Naive thymus-derived CD4-positive, alpha-beta T cell (primary cell): ENCODE measurements at regions not wholly inside any gene's neighbourhood (a gene's known extent, or its start where the extent isn't known, plus 50 kb on each side); places are given as distances from the start of the nearest gene placed in this dataset.

Experiments used
- ATAC-seq: fragments of 150-1000 bp; cut with Tn5 transposase; 2 replicates; pipeline ENCODE4 v1.10.0; 2021; ENCODE audit warnings: mild to moderate bottlenecking, moderate library complexity
- CTCF ChIA-PET: fragments of 350-600 bp; sonication (Branson Sonifier 250); formaldehyde crosslinking; loops from one replicate; lab custom pipeline; 2021; ENCODE audit warnings: antibody characterized with exemption; lab: Charles Lee
- POLR2A ChIA-PET: fragments of 350-600 bp; sonication (Branson Sonifier 250); formaldehyde crosslinking; loops from one replicate; lab custom pipeline; 2021; ENCODE audit warnings: antibody characterized with exemption, inconsistent platforms; lab: Charles Lee
- DNase-seq, 9 donors: peaks; one replicate each; pipeline versions ENCODE4 v3.0.0 to v3.0.0-alpha.2; 2020 to 2022; ENCODE audit warnings: mixed read lengths in 1 of 9
- H3K27ac ChIP-seq: one replicate; pipeline ENCODE4 v1.7.0; 2013; ENCODE audit warnings: mild to moderate bottlenecking, low read depth, low read length, moderate library complexity
- H3K27me3 ChIP-seq, 2 donors: one replicate each; pipeline ENCODE4 v1.7.0; 2013; ENCODE audit warnings: low read length in 2 of 2, mild to moderate bottlenecking in 2 of 2, moderate library complexity in 2 of 2; ENCODE audit not compliant: control insufficient read depth in 2 of 2, insufficient read depth in 2 of 2
- H3K36me3 ChIP-seq, 3 experiments: 1 replicate in 2 of 3; 2 replicates in 1 of 3; pipeline ENCODE4 v1.7.0; 2013; ENCODE audit warnings: low read length in 3 of 3, mild to moderate bottlenecking in 3 of 3, moderate library complexity in 1 of 3; ENCODE audit not compliant: insufficient read depth in 3 of 3, control insufficient read depth in 2 of 3
- H3K4me1 ChIP-seq, 2 donors: one replicate each; pipeline ENCODE4 v1.7.0; 2013; ENCODE audit warnings: low read length in 2 of 2, mild to moderate bottlenecking in 2 of 2, moderate library complexity in 1 of 2; ENCODE audit not compliant: control insufficient read depth in 2 of 2, insufficient read depth in 2 of 2
- H3K4me3 ChIP-seq: 2 replicates; pipeline ENCODE4 v1.7.0; 2013; ENCODE audit warnings: mild to moderate bottlenecking, low read length
- H3K9me3 ChIP-seq, 3 experiments: 1 replicate in 2 of 3; 2 replicates in 1 of 3; pipeline ENCODE4 v1.7.0; 2013; ENCODE audit warnings: low read length in 3 of 3; ENCODE audit not compliant: control insufficient read depth in 2 of 3
- H3K27ac Mint-ChIP-seq, 9 donors: one replicate each; pipeline ENCODE4 v1.8.0; 2020 to 2022; ENCODE audit warnings: mixed read lengths in 9 of 9, mild to moderate bottlenecking in 8 of 9, moderate library complexity in 5 of 9, inconsistent platforms in 2 of 9
- H3K27me3 Mint-ChIP-seq, 5 donors: one replicate each; pipeline ENCODE4 v1.8.0; 2021 to 2022; ENCODE audit warnings: mixed read lengths in 5 of 5, mild to moderate bottlenecking in 1 of 5
- H3K36me3 Mint-ChIP-seq, 5 donors: one replicate each; pipeline ENCODE4 v1.8.0; 2020 to 2022; ENCODE audit warnings: mixed read lengths in 5 of 5, mild to moderate bottlenecking in 3 of 5, inconsistent platforms in 1 of 5
- H3K4me1 Mint-ChIP-seq, 7 donors: one replicate each; pipeline ENCODE4 v1.8.0; 2020 to 2022; ENCODE audit warnings: mixed read lengths in 7 of 7, mild to moderate bottlenecking in 3 of 7, inconsistent platforms in 1 of 7
- H3K4me3 Mint-ChIP-seq, 10 donors: one replicate each; pipeline ENCODE4 v1.8.0; 2020 to 2022; ENCODE audit warnings: mild to moderate bottlenecking in 10 of 10, mixed read lengths in 10 of 10, moderate library complexity in 6 of 10, inconsistent platforms in 2 of 10
- H3K9me3 Mint-ChIP-seq, 11 donors: one replicate each; pipeline ENCODE4 v1.8.0; 2020 to 2022; ENCODE audit warnings: mixed read lengths in 11 of 11, mild to moderate bottlenecking in 4 of 11, inconsistent platforms in 1 of 11, moderate library complexity in 1 of 11
- intact Hi-C, 2 donors: fragments of 100-400 bp; cut with micrococcal nuclease; formaldehyde crosslinking; loops; one replicate each; pipeline ENCODE4 v1.15.1; 2023

GRCh38 chr1:29946057-29946456 lies 709.7 kb downstream of the PTPRU start:
- intact Hi-C loops: no loop called here
- H3K36me3 ChIP-seq: no peaks in the 10 kb centered on the region
- H3K4me1 ChIP-seq: no peaks in the 10 kb centered on the region
- ATAC-seq (no peak), DNase-seq (no peak)
- H3K36me3 Mint-ChIP-seq: no peaks in the 10 kb centered on the region
- no peaks in the 10 kb centered on the region for H3K27me3 ChIP-seq
- H3K27me3 Mint-ChIP-seq: peaks cover 5 to 48% (median 20%) of the 10 kb centered on the region in 5 donors
- H3K27ac Mint-ChIP-seq: no peak overlapping the region
- H3K4me3 Mint-ChIP-seq: no peak overlapping the region
- CTCF ChIA-PET: no interaction called here
- peaks cover 0 to 4% (median 0%) of the 10 kb centered on the region in 11 donors for H3K9me3 Mint-ChIP-seq
- peaks cover 0 to 5% (median 0%) of the 10 kb centered on the region in 7 donors for H3K4me1 Mint-ChIP-seq
- H3K27ac ChIP-seq: no peak overlapping the region
- POLR2A ChIA-PET: no interaction called here
- no peaks in the 10 kb centered on the region for H3K9me3 ChIP-seq
- no peak overlapping the region for H3K4me3 ChIP-seq

GRCh38 chr1:29945426-29945825 lies 709.1 kb downstream of the PTPRU start:
- intact Hi-C loops: no loop called here
- Mint-ChIP-seq H3K4me3 (no peak overlapping the region), H3K9me3 (peaks cover 0 to 4% (median 0%) of the 10 kb centered on the region in 11 donors), H3K27ac (no peak overlapping the region), H3K4me1 (peaks cover 0 to 5% (median 0%) of the 10 kb centered on the region in 7 donors), H3K27me3 (peaks cover 5 to 52% (median 20%) of the 10 kb centered on the region in 5 donors), H3K36me3 (no peaks in the 10 kb centered on the region)
- H3K9me3 ChIP-seq: no peaks in the 10 kb centered on the region
- DNase-seq (no peak), ATAC-seq (no peak)
- H3K36me3 ChIP-seq: no peaks in the 10 kb centered on the region
- CTCF ChIA-PET: no interaction called here
- H3K4me1 ChIP-seq: no peaks in the 10 kb centered on the region
- no peaks in the 10 kb centered on the region for H3K27me3 ChIP-seq
- POLR2A ChIA-PET: no interaction called here
- no peak overlapping the region for H3K4me3 ChIP-seq
- no peak overlapping the region for H3K27ac ChIP-seq

- H3K4me1 Mint-ChIP-seq: peaks cover 0 to 5% (median 0%) of the 10 kb centered on the region in 7 donors
- ChIA-PET CTCF (no interaction called here), POLR2A (no interaction called here)
- Histone ChIP-seq H3K4me1 (no peaks in the 10 kb centered on the region), H3K4me3 (no peak overlapping the region), H3K36me3 (no peaks in the 10 kb centered on the region), H3K27me3 (no peaks in the 10 kb centered on the region), H3K27ac (no peak overlapping the region), H3K9me3 (no peaks in the 10 kb centered on the region)
- intact Hi-C loops: no loop called here
- DNase-seq (no peak), ATAC-seq (no peak)
- no peak overlapping the region for H3K4me3 Mint-ChIP-seq
- H3K27me3 Mint-ChIP-seq: peaks cover 3 to 52% (median 20%) of the 10 kb centered on the region in 5 donors
- peaks cover 0 to 4% (median 0%) of the 10 kb centered on the region in 11 donors for H3K9me3 Mint-ChIP-seq
- no peak overlapping the region for H3K27ac Mint-ChIP-seq
- no peaks in the 10 kb centered on the region for H3K36me3 Mint-ChIP-seq
These were observed 708.1 kb downstream of the PTPRU start for GRCh38 chr1:29944253-29944905.

- Mint-ChIP-seq H3K4me3 (no peak overlapping the region), H3K36me3 (no peaks in the 10 kb centered on the region), H3K27me3 (peaks cover 3 to 46% (median 12%) of the 10 kb centered on the region in 5 donors), H3K4me1 (no peaks in the 10 kb centered on the region), H3K27ac (no peak overlapping the region), H3K9me3 (peaks cover 0 to 2% (median 0%) of the 10 kb centered on the region in 11 donors)
- no peak for ATAC-seq
- H3K9me3 ChIP-seq: no peaks in the 10 kb centered on the region
- CTCF ChIA-PET: no interaction called here
- intact Hi-C loops: no loop called here
- POLR2A ChIA-PET: no interaction called here
- no peaks in the 10 kb centered on the region for H3K27me3 ChIP-seq
- H3K4me3 ChIP-seq: no peak overlapping the region
- H3K36me3 ChIP-seq: no peaks in the 10 kb centered on the region
- DNase-seq: no peak
- H3K4me1 ChIP-seq: no peaks in the 10 kb centered on the region
- H3K27ac ChIP-seq: no peak overlapping the region
These were observed 706.7 kb downstream of the PTPRU start for GRCh38 chr1:29943034-29943433.

GRCh38 chr1:29939079-29939478 lies 702.8 kb downstream of the PTPRU start:
- Histone ChIP-seq H3K4me3 (no peak overlapping the region), H3K36me3 (no peaks in the 10 kb centered on the region), H3K27me3 (no peaks in the 10 kb centered on the region), H3K9me3 (no peaks in the 10 kb centered on the region), H3K27ac (no peak overlapping the region), H3K4me1 (no peaks in the 10 kb centered on the region)
- H3K4me1 Mint-ChIP-seq: no peaks in the 10 kb centered on the region
- H3K27me3 Mint-ChIP-seq: peaks cover 0 to 20% (median 3%) of the 10 kb centered on the region in 5 donors
- no peaks in the 10 kb centered on the region for H3K36me3 Mint-ChIP-seq
- intact Hi-C loops: no loop called here
- DNase-seq: no peak
- ChIA-PET POLR2A (no interaction called here), CTCF (no interaction called here)
- no peak overlapping the region for H3K4me3 Mint-ChIP-seq
- no peak for ATAC-seq
- H3K27ac Mint-ChIP-seq: no peak overlapping the region
- peaks cover 0 to 2% (median 0%) of the 10 kb centered on the region in 11 donors for H3K9me3 Mint-ChIP-seq

GRCh38 chr1:29937356-29937755 lies 701.0 kb downstream of the PTPRU start:
- CTCF ChIA-PET: no interaction called here
- H3K4me3 Mint-ChIP-seq: no peak overlapping the region
- Histone ChIP-seq H3K27ac (no peak overlapping the region), H3K27me3 (no peaks in the 10 kb centered on the region), H3K9me3 (no peaks in the 10 kb centered on the region), H3K4me3 (no peak overlapping the region), H3K36me3 (no peaks in the 10 kb centered on the region), H3K4me1 (no peaks in the 10 kb centered on the region)
- intact Hi-C loops: no loop called here
- H3K9me3 Mint-ChIP-seq: no peaks in the 10 kb centered on the region
- POLR2A ChIA-PET: no interaction called here
- no peaks in the 10 kb centered on the region for H3K36me3 Mint-ChIP-seq
- H3K4me1 Mint-ChIP-seq: no peaks in the 10 kb centered on the region
- no peak for DNase-seq
- H3K27me3 Mint-ChIP-seq: peaks cover 2 to 23% (median 6%) of the 10 kb centered on the region in 5 donors
- no peak for ATAC-seq
- no peak overlapping the region for H3K27ac Mint-ChIP-seq

- POLR2A ChIA-PET: no interaction called here
- H3K9me3 ChIP-seq: no peaks in the 10 kb centered on the region
- H3K4me1 ChIP-seq: no peaks in the 10 kb centered on the region
- DNase-seq (no peak), ATAC-seq (no peak)
- no peak overlapping the region for H3K4me3 ChIP-seq
- no peaks in the 10 kb centered on the region for H3K27me3 ChIP-seq
- Mint-ChIP-seq H3K27me3 (peaks cover 0 to 24% (median 17%) of the 10 kb centered on the region in 5 donors), H3K9me3 (no peaks in the 10 kb centered on the region), H3K36me3 (no peaks in the 10 kb centered on the region), H3K4me1 (no peaks in the 10 kb centered on the region), H3K27ac (no peak overlapping the region), H3K4me3 (no peak overlapping the region)
- CTCF ChIA-PET: no interaction called here
- H3K27ac ChIP-seq: no peak overlapping the region
- intact Hi-C loops: no loop called here
- no peaks in the 10 kb centered on the region for H3K36me3 ChIP-seq
These were observed 699.8 kb downstream of the PTPRU start for GRCh38 chr1:29936031-29936544.
